M059J (cell line): ENCODE measurements at regions not wholly inside any gene's neighbourhood (a gene's known extent, or its start where the extent isn't known, plus 50 kb on each side); places are given as distances from the start of the nearest gene placed in this dataset.

Experiments
- DNase-seq: peaks from one replicate; pipeline ENCODE4 v3.0.0-alpha.2; 2012; ENCODE audit warnings: low read depth

DNA sequence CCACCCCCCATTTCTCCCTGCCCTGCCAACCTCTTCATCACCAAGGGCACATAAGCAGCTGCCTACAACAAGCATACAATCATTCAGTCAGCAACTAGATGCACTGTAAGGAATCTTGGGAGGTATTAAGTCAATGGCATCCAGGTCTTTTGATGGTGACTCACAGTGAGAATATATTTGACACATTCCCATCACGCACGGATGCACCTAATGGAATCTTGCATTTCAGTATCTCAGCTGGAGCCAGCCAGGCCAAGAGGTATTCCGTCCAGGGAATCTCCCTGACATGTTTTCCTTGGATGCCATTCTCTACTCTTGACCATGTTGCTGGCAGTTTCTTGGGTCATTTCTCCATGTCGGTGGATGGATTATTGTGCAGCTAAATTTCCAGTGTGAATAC is 73.9 kb upstream of the CAPRIN2 start:
- DNase-seq = peak; percentile 46

DNA sequence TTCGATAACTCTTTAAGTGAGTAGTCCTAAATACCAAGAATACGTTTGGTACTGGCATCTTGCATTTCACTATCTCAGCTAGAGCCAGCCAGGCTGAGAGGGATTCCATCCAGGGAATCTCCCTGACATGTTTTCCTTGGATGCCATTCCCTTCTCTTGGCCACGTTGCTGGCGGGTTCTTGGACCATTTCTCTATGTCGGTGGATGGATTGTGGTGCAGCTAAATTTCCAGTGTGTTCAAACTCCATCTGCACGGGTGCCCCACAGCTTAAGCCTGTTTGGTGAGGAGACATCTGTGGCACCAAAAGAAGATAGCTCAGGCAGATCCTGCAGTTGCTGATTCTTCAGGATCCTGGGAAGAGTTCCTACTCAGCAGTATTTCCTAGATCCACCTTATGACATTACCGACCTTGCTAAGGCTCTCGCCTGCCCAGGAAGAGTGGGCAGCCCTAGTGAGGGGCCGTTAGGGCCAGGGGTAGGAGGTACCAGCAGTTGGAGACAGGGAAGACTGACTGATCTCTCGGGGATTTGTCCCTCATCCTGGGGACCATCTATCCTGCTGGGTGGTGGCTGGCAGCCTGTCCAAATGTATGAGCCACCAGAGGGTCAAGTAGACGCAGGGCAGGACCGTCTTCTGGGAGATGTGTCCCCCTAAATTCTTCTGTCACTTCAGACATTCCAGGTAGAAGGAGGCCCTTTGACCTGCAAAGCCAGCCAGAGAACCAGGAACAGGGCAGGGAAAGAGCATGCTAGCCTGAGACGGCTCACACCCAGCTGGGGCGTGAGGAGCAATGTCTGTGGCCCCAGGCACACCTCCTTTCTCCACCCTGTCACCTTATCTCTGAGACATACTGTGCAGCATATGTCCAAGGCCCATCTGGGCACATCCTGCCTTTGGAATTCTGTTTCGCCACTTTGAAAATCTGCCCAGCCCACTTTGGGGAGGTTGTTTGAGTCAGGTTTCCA is 72.6 kb upstream of the CAPRIN2 start:
- DNase-seq = no peak

DNA sequence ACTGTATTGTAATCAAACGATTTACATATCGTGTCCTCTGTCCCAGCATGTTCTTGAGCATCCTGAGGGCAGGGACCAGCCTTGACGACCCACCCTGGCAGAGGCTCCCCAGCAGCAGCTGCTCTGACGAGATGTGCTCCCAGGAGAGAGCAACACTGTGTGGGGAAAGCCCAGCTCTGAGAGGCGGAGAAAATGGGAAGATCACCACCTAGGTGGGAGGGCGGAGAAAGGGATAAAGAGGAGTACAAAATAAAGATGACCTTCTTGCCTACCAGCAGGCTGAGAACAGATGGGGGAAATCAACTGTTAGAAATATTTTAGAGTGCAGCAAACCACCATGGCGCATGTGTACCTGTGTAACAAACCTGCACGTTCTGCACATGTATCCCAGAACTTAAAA is 71.5 kb upstream of the CAPRIN2 start:
- no peak for DNase-seq

DNA sequence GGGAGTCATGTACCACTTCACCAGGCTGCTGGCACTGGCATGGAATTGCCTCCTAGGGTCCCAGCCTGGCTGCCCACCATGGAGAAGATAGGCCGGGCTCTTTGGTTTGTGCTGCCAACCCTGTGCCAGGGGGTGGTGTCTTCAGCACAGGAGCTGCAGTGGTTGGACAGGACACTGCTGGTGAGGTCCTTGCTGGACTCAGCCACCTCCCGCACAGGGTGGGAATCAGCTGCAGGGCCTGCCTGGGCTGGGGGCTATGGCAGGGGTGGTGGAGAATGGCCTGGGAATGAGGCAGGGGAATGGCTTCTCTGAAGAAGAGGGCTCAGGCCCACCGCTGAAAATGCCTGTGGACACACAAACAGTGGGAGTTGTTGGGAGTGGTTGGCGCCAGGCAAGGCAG is 70.6 kb upstream of the CAPRIN2 start:
- DNase-seq = no peak

DNA sequence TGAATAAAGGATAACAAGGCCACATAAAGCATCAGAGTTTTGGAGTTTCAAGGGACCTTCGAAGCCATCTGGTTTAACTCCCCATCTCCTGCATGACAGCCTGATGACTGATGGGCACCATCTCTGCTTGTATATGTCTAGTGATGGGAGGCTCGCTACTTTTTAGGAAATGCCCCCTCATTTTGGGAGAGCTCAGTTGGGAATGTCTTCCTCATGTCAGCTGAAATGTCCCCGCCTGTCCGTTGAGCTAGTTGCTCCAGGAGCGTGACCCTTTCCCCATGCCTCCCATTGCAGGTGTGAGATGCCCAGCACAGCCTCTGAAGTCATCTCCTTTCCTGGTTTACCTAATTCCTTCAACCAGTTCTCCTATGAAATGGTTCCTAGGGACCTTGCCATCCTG is 69.6 kb upstream of the CAPRIN2 start:
- DNase-seq = no peak

DNA sequence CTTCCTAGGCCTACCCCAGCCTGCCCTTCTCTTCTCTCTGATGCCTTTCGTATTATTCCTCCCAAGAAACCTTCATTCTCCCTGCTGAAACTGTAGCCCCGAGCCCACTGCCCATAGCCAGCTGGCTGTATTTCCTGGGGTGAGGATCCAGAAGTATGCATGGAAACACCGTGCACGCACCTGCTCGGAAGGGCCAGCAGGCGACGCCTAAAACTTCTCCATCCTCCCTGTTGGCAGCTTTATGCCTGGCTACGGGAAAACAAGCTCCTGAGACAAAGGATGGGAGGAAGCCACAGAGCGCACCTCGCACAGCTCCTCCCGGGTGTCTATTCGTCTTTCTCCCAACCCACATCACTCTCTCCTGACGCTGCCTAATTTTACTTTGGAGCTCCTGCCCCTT is 69.0 kb upstream of the CAPRIN2 start:
- DNase-seq = no peak

DNA sequence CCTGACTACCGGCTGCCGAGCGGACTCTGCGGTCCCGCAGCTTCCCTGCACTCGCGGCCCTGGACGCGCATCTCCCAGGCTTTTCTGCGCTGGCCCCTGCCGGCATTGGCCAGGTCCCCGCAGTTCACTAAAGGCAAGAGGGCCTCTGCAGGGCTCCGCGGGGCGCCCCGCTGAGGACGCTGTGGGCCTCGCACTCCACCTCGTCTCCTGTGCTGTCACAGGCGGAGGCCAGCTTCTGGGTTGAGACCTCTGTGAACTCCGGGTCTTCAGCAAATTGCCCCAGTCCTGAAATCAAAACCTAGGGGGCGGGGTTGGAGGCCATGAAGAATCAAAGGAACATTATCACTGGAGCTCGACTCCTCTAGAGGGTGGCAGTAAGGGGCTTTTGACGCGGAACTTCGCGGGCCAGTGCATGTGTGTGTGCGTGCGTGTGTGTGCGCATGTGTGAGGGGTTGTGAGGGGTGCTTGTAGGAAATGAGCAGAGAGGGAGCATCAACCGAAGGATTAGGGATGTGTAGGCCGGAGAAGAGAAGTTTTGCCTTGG is 68.5 kb upstream of the CAPRIN2 start:
- no peak for DNase-seq

DNA sequence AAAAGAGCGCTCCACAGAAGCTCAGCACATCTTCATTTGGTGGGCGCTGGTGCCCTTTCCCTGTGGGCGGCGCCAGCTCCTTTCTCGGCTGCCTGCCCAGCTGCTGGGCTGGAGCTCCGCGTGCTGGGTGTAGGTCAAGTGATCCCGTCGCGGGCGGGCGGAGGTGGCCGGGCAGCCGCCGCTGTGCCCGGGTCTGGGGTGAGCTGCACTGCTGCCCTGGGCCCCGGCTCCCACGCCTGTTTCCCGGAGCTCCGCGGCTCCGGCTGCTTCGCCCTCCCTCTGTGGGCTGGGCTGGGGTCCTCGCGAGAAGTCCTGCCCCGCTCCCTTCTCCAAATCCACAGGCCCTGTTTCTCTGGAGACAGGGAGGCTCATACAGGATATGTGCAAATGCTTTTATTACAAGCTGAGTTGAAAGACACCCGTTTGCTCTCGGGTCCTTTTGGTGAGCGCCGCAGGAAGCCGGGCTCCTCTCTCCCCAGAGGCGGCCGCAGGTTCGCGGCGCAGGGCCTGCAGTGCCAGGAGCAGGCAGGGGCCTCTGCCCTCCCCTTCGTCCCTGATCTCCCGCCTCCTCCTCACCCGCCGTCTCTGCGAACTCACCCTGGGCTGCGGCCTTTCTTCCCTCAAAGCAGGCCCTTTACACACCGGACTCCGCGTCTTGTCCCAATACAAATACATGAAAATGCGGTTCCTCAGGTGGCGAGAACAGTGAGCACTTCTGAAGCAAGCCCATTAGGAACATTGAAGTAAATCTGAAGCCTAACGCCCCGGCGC is 67.8 kb upstream of the CAPRIN2 start:
- DNase-seq = peak; percentile 49

DNA sequence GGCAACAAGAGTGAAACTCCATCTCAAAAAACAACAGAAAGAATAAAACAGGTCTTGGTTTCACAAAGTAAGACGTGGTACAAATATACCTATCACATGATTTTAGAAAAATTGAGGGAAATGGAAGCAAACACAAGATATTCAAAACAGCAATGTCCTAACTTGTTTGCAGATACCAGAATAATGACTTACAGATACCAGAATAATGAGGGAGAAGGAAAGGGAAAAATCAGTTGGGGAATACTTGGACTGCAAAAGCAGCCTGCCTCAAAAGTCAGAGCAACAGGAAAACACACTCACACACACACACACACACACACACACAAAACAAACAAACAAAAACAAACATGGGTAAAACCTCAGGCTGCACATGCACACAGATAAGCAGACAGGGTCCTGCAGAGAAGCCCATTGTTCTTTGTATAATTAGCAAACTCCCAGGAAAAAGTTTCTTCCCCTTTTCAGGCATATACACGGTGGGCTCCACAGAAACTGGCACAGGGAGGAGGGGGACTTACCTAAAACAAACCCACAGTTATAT is 65.7 kb upstream of the CAPRIN2 start:
- DNase-seq = no peak

DNA sequence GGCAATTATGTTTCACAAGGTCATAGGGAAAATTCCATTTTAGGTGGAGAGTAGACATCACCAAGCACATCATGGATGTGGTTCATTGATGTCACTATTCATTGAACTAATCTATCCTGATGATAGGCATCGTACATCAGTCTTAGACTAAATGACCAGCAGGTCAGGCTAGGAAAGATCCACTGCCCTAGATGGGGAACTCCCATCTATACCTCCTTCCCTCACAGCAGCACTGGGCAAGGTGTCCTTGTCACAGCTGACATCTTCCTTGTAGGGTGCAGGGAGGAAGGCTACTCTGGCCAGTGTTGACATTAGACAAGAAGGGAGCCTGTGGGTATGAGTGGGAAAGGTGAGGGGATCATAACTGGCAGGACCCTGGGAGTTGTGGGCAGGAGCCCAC is 63.8 kb upstream of the CAPRIN2 start:
- DNase-seq = no peak

DNA sequence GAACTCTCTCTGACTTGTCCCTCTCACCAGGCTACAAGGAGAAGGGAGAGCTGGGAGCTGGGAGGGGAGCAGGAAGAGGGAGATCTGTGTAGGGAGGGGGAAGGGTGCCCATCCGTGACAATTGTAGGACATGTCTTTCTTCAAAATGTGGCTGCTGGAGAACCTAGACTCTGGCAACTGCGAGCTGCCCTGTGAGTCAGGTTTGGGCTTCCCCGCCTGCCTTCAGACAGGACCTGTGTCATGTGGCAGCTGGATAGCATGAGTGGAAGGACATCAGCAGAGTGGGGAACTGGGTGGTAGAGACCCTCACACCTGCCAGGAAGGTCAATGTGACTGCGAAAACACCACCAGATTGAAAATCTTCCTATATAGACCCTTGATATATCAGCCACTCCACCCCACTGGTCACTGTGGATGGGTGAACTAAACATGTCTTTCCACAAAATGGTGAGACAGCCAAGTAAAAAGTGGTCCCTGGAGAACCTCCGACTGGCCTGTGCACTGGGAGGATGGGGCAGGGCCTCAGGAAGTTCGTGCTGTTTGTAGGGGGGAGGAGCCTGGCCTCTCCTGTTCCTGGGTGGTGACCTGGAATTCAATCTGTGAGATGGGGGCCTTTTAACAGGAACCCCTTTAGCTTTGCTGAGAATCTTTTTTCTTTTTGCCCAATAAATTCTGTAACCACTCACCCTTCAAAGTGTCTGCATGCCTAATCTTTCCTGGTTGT is 62.2 kb upstream of the CAPRIN2 start:
- DNase-seq = no peak

DNA sequence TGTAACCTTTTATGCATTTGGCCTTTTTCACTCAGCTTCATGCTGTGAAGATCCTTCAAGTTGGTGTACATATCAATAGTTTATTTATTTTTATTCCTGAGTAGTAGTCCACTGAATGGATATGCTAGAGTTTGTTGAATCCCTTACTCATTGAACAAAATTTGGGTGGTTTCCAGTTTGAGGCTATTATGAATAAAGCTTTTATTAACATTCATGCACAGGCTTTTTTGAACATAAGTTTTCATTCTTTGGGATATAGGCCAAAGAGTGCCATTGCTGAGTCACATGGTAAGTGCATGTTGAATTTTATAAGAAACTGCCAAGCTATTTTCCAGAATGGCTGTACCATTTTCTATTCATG is 59.5 kb upstream of the CAPRIN2 start:
- DNase-seq = no peak

DNA sequence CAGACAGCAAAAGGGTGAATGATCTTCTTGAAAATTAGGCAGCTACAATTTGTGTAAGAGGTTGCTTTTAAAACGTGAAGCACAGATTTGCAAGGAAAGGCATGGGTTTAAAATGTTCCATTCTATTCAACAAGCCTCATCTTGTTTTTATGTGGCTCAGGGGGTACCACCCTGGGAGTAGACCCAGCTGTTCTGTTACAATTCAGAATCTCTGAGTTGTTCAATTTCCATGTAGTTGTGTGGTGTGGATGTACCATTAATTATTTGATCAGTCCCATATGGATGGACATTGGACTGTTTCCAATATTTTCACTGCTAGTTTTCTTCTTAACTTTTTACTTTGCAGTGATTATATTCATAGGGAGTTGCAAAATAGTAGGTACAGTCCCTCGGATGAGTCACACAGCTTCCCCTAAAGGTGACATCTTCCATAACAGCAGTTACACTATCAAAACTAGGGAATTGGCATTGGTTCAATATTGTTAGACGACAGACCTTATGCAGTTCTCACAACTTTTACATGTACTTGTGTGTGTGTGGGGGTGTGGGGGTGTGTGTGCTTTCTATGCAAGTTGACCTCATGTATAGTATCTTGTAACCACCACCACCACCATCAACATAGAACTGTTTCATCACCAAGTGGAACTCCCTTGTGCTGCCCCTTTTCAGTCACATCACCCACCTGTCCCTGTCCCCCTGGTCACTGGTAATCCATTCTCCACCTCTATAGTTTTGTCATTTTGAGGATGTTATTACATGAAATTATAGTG is 59.0 kb upstream of the CAPRIN2 start:
- no peak for DNase-seq

DNA sequence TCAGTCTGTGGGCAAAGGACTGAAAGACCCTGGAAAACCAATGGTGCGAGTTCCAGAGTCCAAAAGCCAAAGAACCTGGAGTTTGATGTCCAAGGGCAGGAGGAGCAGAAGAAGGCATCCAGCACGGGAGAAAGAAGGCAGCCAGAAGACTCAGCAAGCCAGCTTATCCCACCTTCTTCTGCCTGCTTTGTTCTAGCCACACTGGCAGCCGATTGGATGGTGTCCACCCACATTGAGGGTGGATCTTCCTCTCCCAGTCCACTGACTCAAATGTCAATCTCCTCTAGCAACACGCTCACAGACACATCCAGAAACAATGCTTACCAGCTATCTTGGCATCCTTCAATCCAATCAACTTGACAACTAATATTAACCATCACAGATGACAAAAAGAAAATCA is 57.2 kb upstream of the CAPRIN2 start:
- no peak for DNase-seq

DNA sequence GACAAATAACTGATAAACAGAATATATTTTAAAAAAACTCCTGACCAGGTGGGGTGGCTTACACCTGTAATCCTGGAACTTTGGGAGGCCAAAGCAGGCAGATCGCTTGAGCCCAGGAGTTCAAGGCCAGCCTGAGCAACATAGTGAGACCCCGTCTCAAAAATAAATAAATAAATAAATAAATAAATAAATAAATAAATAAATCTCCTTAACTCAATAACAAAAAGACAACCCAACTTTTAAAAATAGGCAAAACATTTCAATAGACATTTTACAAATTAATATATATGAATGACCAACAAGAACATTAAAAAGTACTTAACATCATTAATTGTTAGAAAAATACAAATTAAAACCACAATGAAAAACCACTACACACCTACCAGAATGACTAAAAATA is 56.2 kb upstream of the CAPRIN2 start:
- DNase-seq = no peak

DNA sequence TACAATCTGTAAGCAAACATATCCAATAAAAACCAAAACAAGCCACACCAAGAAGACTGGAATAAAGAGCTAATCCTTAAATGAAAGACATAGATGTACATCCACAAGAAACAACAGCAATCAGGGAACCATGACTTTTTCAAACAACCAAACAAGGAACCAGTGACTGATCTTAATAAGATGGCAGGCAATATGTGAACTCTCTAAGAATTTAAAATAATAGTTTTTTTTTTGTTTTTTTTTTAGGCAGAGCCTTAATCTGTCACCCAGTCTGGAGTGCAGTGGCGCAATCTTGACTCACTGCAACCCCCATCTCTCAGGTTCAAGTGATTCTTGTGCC is 52.9 kb upstream of the CAPRIN2 start:
- no peak for DNase-seq

DNA sequence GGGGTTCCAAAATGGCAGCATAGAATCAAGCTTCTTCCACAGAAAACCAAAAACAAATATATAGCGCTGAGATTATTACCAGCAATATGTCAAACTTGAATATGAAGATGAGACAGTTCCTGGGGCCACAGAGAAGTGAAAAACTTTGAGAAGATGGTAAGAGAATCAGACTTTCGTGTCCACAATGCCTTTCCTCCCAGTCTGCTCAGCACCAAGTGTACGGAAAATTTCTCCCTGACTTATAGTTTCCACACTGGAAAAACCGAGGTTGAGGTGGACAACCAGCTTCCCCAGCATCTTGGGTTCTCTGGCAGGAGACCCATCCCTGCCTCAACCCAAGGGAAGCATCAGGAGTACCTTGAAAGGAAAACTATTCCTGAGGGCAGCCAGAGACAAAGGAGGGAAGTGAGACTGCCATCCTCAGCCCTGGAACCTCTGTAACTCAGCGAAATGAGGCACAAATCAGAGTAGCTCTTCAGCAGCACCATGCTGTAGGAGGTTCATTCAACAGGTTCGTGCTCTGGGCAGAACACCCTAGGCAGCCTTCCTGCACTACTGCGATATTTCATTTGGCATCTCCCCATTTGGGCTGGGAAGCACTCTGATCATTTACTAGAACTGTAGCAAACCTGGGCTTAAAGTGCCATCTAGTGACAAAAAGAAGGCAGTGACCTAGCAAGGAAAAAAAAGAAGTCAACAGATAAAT is 52.4 kb upstream of the CAPRIN2 start:
- DNase-seq = peak; percentile 76

DNA sequence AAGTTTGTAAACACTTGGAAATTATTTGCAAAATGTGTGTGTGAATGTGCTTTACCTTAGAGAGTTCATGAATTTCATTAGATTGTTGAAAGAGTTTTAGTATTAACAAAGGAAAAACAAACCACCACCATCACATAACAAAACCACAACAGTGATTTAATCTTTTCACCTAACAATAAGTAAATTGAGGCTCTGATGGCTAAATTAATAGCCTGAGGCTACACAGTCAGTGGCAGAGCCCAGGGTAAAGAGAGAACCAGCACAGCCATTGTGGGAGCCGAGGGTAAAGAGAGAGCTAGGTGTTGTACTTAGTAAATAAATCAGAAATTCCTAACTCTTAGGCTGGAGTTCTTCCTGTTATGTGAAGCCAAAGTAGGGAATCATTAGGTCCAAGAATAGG is 51.2 kb upstream of the CAPRIN2 start:
- peak; percentile 67 for DNase-seq
